Astrocyte of the cerebellum (primary cell): ENCODE measurements at regions not wholly inside any gene's neighbourhood (a gene's known extent, or its start where the extent isn't known, plus 50 kb on each side); places are given as distances from the start of the nearest gene placed in this dataset.

Source experiments
- DNase-seq: peaks from one replicate; pipeline ENCODE4 v3.0.0-alpha.2; 2011; ENCODE audit warnings: low read depth
- H3K4me3 ChIP-seq: 2 replicates; pipeline ENCODE4 v1.5.1; 2011; ENCODE audit warnings: mild to moderate bottlenecking, low read depth, low read length, moderate library complexity
- CTCF ChIP-seq: IDR thresholded peaks from 2 replicates; pipeline ENCODE4 v1.5.1; 2012; ENCODE audit warnings: low read length, low read depth, moderate library complexity, mild to moderate bottlenecking; ENCODE audit errors: missing control alignments
- in situ Hi-C: cut with HindIII; loops from 2 replicates; pipeline ENCODE4 v1.10.0; 2017; ENCODE audit warnings: low sequenced_read_pairs

GRCh38 chr9:3099646-3100045 is 255.8 kb upstream of the PUM3 start:
- in situ Hi-C loops = no loop called here
- no peak overlapping the region for H3K4me3 ChIP-seq
- no peak for TF ChIP-seq CTCF
- DNase-seq = no peak

- in situ Hi-C loops = loop anchor here (10.0 kb wide), 1 partner anchor 63 kb away; no protein-coding TSS in a partner anchor
- DNase-seq = no peak
- H3K4me3 ChIP-seq = no peak overlapping the region
- no peak for TF ChIP-seq CTCF
Observed at GRCh38 chr9:3088219-3088618, 244.3 kb upstream of the PUM3 start.

GRCh38 chr9:3087697-3088096 is 243.8 kb upstream of the PUM3 start:
- no peak for TF ChIP-seq CTCF
- in situ Hi-C loops = loop anchor here (10.0 kb wide), 1 partner anchor 63 kb away; no protein-coding TSS in a partner anchor
- no peak overlapping the region for H3K4me3 ChIP-seq
- no peak for DNase-seq

GRCh38 chr9:3080951-3081350 is 237.1 kb upstream of the PUM3 start:
- no peak for DNase-seq
- in situ Hi-C loops = loop anchor here (10.0 kb wide), 1 partner anchor 56 kb away; no protein-coding TSS in a partner anchor
- TF ChIP-seq CTCF = no peak
- H3K4me3 ChIP-seq = no peak overlapping the region

- H3K4me3 ChIP-seq = no peak overlapping the region
- in situ Hi-C loops = no loop called here
- DNase-seq = no peak
- TF ChIP-seq CTCF = no peak
Observed at GRCh38 chr9:3074247-3074646, 230.4 kb upstream of the PUM3 start.

GRCh38 chr9:3066591-3066990 is 222.7 kb upstream of the PUM3 start:
- no peak for DNase-seq
- in situ Hi-C loops = no loop called here
- TF ChIP-seq CTCF = no peak
- H3K4me3 ChIP-seq = no peak overlapping the region
